GM10266 (cell line): ENCODE measurements at regions not wholly inside any gene's neighbourhood (a gene's known extent, or its start where the extent isn't known, plus 50 kb on each side); places are given as distances from the start of the nearest gene placed in this dataset.

Experiments
- DNase-seq: peaks from one replicate; pipeline ENCODE4 v3.0.0; 2012; ENCODE audit errors: extremely low spot score
- TF ChIP-seq, protein P1 (sequence below): IDR thresholded peaks from 2 replicates; pipeline ENCODE4 v1.5.1; 2012; ENCODE audit warnings: mild to moderate bottlenecking, low read depth; ENCODE audit not compliant: control insufficient read depth, insufficient read depth; ENCODE audit errors: missing control alignments

DNA sequence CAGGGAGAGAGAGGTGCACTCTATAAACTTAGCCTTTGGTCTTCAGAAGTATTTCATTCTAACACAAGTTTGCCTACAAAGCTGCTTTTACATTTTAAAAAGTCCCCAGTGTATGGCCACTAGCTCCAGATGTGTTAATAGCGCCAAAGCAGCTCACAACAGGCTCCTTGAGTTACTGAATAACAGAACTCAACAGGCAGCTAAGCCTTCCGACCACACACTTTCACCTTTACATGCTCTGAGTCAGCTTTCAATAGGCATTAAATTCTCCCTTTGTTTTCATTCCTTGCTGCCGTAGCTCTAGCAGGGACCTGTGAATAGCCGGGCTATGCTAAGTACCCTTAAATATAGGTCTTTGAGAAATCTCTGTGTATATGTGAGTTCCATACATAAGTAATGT lies 262.8 kb upstream of the PARD3B start:
- no peak for DNase-seq
- TF ChIP-seq, protein P1, sequence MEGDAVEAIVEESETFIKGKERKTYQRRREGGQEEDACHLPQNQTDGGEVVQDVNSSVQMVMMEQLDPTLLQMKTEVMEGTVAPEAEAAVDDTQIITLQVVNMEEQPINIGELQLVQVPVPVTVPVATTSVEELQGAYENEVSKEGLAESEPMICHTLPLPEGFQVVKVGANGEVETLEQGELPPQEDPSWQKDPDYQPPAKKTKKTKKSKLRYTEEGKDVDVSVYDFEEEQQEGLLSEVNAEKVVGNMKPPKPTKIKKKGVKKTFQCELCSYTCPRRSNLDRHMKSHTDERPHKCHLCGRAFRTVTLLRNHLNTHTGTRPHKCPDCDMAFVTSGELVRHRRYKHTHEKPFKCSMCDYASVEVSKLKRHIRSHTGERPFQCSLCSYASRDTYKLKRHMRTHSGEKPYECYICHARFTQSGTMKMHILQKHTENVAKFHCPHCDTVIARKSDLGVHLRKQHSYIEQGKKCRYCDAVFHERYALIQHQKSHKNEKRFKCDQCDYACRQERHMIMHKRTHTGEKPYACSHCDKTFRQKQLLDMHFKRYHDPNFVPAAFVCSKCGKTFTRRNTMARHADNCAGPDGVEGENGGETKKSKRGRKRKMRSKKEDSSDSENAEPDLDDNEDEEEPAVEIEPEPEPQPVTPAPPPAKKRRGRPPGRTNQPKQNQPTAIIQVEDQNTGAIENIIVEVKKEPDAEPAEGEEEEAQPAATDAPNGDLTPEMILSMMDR: no peak

DNA sequence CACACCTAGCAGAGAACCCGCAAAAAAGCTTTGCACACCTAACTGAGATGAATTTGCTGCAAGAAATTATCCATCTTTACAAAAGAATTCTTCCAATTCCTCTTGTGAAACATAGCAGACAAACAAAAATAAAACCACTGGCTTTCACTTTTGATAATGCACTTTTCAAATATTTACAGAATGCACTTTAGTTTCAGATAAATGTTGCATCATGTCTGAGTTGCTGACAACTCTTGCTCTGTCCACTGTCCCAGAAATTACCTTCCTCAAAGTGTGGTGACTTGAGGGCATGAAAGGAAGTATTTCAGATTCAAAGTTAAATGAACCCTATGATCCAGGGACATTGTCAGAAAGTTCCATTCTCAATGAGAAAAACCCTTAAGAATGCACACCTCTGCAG lies 256.2 kb upstream of the PARD3B start:
- no peak for DNase-seq

DNA sequence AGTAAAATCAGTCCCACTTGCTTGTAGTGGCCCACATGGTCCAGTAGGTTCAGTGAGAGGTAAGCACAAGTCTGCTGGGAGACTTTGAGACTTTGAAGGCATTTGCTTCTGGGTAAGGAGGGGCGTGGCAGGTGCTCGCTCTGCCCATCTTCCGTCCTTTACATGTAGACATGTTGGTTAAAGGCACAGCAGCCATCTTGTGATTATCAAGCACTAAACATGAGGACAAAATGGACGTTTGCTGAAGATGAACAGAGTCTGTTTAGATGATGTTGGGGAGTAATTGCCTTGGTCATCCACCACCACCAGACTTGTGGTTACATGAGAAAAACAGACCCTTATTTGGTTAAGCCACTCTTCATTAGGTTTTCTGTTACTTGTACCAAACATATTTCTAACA lies 252.8 kb upstream of the PARD3B start:
- TF ChIP-seq, protein P1: no peak
- DNase-seq: no peak

More for the DNA sequence above, 256.2 kb upstream of the PARD3B start:
- TF ChIP-seq, protein P1: no peak

DNA sequence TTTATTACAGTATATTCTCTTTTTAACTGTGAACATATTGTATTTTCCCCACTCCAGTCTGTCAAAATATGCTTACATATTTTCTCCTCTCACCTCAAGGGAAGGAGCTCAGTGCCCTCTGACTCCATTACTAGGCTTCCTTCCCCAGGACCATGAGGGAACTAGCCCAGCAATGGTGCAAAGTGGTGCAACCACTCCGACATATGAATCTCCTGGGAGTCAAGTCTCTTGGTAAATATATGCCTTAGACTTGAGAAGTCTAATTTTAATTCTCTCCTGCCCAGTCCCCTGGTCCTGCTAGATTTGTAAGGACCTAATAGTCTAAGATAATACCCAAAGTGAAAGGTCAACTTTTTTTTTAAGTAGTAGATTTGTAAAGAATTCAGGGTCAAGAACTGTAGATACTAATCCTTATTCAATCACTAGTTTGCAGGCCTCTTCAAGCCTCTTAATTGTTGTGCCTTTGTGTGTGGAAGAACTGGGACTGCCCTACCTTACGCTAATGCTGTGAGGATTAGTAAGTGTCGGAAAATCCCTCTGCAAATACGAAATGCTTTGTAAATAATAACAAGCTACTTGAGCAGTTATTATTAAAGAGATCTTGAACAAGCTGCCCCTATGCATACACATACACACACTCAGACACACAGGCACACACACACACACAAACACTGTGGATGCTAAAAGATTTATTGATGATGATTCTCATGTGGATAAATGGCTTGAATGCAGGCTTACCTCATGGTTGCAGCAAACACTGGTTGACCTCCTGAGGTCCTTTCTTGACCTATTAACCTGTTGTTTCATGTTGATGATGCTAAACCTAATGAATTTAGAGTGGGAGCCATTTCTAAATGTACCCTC lies 251.2 kb upstream of the PARD3B start:
- no peak for DNase-seq
- TF ChIP-seq, protein P1: no peak

- TF ChIP-seq, protein P1: no peak
- DNase-seq: no peak
Measured at GRCh38 chr2:204298404-204298803, 246.9 kb upstream of the PARD3B start.

DNA sequence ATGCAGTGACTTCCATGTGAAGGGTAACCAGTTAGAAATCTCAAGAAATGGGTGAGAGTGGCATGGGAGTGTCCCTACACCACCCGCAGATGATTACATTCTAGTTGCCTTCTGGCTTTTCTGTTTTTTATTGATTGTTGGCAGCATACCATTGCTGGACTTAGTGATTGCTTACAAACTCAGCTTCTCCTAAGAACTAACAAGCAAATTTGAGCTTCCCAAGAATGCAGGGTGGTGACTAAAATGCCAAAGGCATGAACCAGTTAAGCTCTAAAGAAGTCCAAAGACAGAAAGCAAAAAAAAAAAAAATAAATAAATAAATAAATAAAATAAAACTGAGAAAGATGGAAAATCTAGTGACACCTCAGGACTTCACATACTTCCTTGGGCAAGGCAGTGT lies 245.5 kb upstream of the PARD3B start:
- no peak for DNase-seq
- TF ChIP-seq, protein P1: no peak

DNA sequence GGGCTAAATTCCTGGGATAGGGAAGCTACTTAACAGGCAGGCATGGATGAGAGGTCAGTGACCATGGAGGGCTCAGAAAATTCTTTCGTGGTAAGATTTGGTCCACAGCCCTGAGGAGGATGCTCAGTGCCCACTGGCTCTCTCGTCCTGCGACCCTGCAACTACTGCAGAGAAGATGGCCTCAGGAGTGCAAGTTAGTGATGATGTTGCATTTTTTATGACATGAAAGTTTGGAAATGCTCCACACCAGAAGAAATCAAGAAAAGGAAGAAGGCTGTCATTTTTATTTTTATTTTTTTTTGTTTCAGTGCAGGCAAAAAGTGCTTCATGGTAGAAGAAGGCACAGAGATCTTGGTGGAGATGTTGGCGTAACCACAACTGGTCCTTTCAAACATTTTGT lies 238.6 kb upstream of the PARD3B start:
- DNase-seq: no peak
- TF ChIP-seq, protein P1: no peak
